ENCODE measurements at regions not wholly inside any gene's neighbourhood (a gene's known extent, or its start where the extent isn't known, plus 50 kb on each side); places are given as distances from the start of the nearest gene placed in this dataset.

- TF ChIP-seq CTCF (IDR thresholded peaks at IDR 0.05) (no peak), POLR2A (IDR thresholded peaks at IDR 0.05) (no peak)
Observed at GRCh38 chr18:73296686-73297085, 428.9 kb upstream of the NETO1 start.
